K562 (cell line): ENCODE measurements at regions not wholly inside any gene's neighbourhood (a gene's known extent, or its start where the extent isn't known, plus 50 kb on each side); places are given as distances from the start of the nearest gene placed in this dataset.

Experiments
- IRF2 ChIP-seq: sonication (generic); formaldehyde crosslinking; IDR thresholded peaks from 2 replicates; pipeline ENCODE4 v1.8.1; 2022; ENCODE audit warnings: mild to moderate bottlenecking, missing genetic modification reagents
- MCM5 ChIP-seq: fragments of 450-650 bp; IDR thresholded peaks from 2 replicates; pipeline ENCODE4 v1.6.1; 2016; ENCODE audit warnings: low read depth
- NCOA6 ChIP-seq: fragments of 450-650 bp; IDR thresholded peaks from 2 replicates; pipeline ENCODE4 v1.6.1; 2017; ENCODE audit warnings: mild to moderate bottlenecking
- POLR2H ChIP-seq: IDR thresholded peaks from 2 replicates; pipeline ENCODE4 v1.6.1; 2016; ENCODE audit warnings: missing genetic modification characterization, low read depth, mild to moderate bottlenecking, control low read depth, missing compliant biosample characterization, moderate library complexity
- SMAD4 ChIP-seq: fragments of 250-450 bp; sonication (Bioruptor Pico); conservative IDR thresholded peaks from 2 replicates; pipeline ENCODE4 v1.8.0; 2021; ENCODE audit warnings: inconsistent platforms, mild to moderate bottlenecking, moderate library complexity
- SOX6 ChIP-seq: fragments of 450-650 bp; IDR thresholded peaks from 2 replicates; pipeline ENCODE4 v1.6.1; 2014; ENCODE audit warnings: mild to moderate bottlenecking
- TOE1 ChIP-seq, 2 experiments: fragments of 450-650 bp in 1 of 2; sonication (generic) in 1 of 2; formaldehyde crosslinking in 1 of 2; IDR thresholded peaks; 2 replicates each; pipeline versions ENCODE4 v1.7.1 to v1.8.0; 2016 to 2022; ENCODE audit warnings: borderline replicate concordance in 2 of 2, mild to moderate bottlenecking in 2 of 2, antibody characterized with exemption in 1 of 2, inconsistent platforms in 1 of 2, low read depth in 1 of 2, missing genetic modification reagents in 1 of 2, moderate library complexity in 1 of 2
- ZNF445 ChIP-seq: fragments of 250-450 bp; sonication (Bioruptor Pico); IDR thresholded peaks from 2 replicates; pipeline ENCODE4 v1.4.0; 2020; ENCODE audit warnings: low read depth, mild to moderate bottlenecking, moderate library complexity
- ZNF583 ChIP-seq: fragments of 250-450 bp; sonication (Bioruptor Pico); IDR thresholded peaks from 2 replicates; pipeline ENCODE4 v1.4.0; 2020
- TF ChIP-seq, protein P1 (sequence below), 2 experiments: IDR thresholded peaks in 1 of 2; conservative IDR thresholded peaks in 1 of 2; 2 replicates each; pipeline ENCODE4 v1.6.1; 2016; ENCODE audit warnings: low read depth in 2 of 2, mild to moderate bottlenecking in 1 of 2, missing compliant biosample characterization in 1 of 2, missing genetic modification characterization in 1 of 2, moderate library complexity in 1 of 2

- TF ChIP-seq, protein P1, sequence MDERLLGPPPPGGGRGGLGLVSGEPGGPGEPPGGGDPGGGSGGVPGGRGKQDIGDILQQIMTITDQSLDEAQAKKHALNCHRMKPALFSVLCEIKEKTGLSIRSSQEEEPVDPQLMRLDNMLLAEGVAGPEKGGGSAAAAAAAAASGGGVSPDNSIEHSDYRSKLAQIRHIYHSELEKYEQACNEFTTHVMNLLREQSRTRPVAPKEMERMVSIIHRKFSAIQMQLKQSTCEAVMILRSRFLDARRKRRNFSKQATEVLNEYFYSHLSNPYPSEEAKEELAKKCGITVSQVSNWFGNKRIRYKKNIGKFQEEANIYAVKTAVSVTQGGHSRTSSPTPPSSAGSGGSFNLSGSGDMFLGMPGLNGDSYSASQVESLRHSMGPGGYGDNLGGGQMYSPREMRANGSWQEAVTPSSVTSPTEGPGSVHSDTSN (CRISPR knock-in tag; IDR thresholded peaks at IDR 0.05; ENCODE audit: low read depth), result no peak
- TF ChIP-seq, protein P1 (tag; conservative IDR thresholded peaks at IDR 0.05; ENCODE audit: low read depth), result no peak
- TF ChIP-seq SMAD4 (no peak), IRF2 (no peak), ZNF583 (CRISPR knock-in tag) (no peak), TOE1 (IDR thresholded peaks at IDR 0.05; ENCODE audit: borderline replicate concordance) (no peak), TOE1 (CRISPR knock-in tag; IDR thresholded peaks at IDR 0.05; ENCODE audit: borderline replicate concordance, low read depth) (no peak), SOX6 (no peak), POLR2H (tag) (no peak), NCOA6 (no peak), ZNF445 (CRISPR knock-in tag) (no peak), MCM5 (no peak)
Observed at GRCh38 chr14:26794731-26795130, 196.9 kb upstream of the NOVA1 start (continued).
